ENCODE measurements at regions not wholly inside any gene's neighbourhood (a gene's known extent, or its start where the extent isn't known, plus 50 kb on each side); places are given as distances from the start of the nearest gene placed in this dataset.

DNA sequence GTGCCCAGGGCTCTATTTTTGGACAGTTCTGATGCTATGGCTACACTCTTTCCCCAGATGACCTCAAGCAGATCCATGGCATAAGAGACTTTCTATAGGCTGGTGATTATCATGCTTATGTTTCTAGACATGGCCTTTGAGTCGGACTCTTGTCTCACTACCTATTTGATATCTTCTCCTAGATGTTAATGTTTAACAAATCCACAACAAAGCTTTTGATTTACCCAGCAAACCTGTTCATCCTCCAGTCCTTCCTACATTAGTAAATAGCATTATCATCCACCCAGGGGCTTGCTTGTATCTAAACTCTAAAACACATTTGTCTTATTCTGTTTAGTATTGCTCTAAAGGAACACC lies 188.7 kb downstream of the CSNK2A3 start:
- ChIA-PET SMC1A (ENCODE audit: uncharacterized antibody, unreplicated experiment) (no interaction called here), RAD21 (ENCODE audit: unreplicated experiment) (no interaction called here), POLR2A (no interaction called here), CTCF (interaction anchor here (0.6 kb wide), 1 partner anchor 8 kb away, joined by 3 read pairs; no protein-coding TSS in a partner anchor)
- ATAC-seq (no peak), DNase-seq (ENCODE audit: low read depth, low spot score) (no peak), FAIRE-seq (no peak)
- Histone ChIP-seq H3K4me1 (ENCODE audit: control insufficient read depth, insufficient read depth, low read length) (peaks cover under 1% of the 10 kb centered on the region; the same call in 1 of the 2 replicates), H3K4me3 (no peak overlapping the region), H3K9me3 (replicated peaks; ENCODE audit: control insufficient read depth, insufficient read depth, low read length) (no peaks in the 10 kb centered on the region), H3K27ac (ENCODE audit: control insufficient read depth, insufficient read depth) (no peak overlapping the region), H3K36me3 (ENCODE audit: control insufficient read depth in 2 of 2, insufficient read depth in 2 of 2, low read length in 1 of 2) (no peaks in the 10 kb centered on the region), H3K4me2 (ENCODE audit: control insufficient read depth, insufficient read depth) (no peak overlapping the region), H3K9ac (ENCODE audit: control insufficient read depth, insufficient read depth, low read length) (no peak overlapping the region), H2AFZ (ENCODE audit: control insufficient read depth, low read depth, low read length) (no peak overlapping the region), H4K20me1 (ENCODE audit: control insufficient read depth, insufficient read depth) (no peaks in the 10 kb centered on the region), H3K79me2 (ENCODE audit: control insufficient read depth, insufficient read depth, low read length) (no peaks in the 10 kb centered on the region), H3K27me3 (replicated peaks in 1 of 2; ENCODE audit: control insufficient read depth in 2 of 2, insufficient read depth in 2 of 2, low read length in 1 of 2) (no peaks in the 10 kb centered on the region; a peak in 2 of 4 replicates)
- no TSS peak for BruUV-seq (replicated peaks)
- 58% methylated on average over 1 of the region's 1 CpG for WGBS (ENCODE audit: insufficient coverage, insufficient replicate concordance, low lambda C conversion rate, missing lambda C conversion rate)
- intact Hi-C loops (cut with micrococcal nuclease; ENCODE audit: unreplicated experiment) (loop anchor here (10.0 kb wide), 1 partner anchor 620 kb away; no protein-coding TSS in a partner anchor), in situ Hi-C loops (cut with MboI) (no loop called here)
- TF ChIP-seq EP300 (IDR thresholded peaks at IDR 0.05; ENCODE audit: borderline replicate concordance in 1 of 2, control insufficient read depth in 1 of 2, low read depth in 2 of 2, low read length in 2 of 2) (no peak), FOXK2 (IDR thresholded peaks at IDR 0.05) (no peak), JUNB (IDR thresholded peaks at IDR 0.05) (no peak), SREBF1 (IDR thresholded peaks at IDR 0.05; ENCODE audit: low read length) (no peak), EZH2 (IDR thresholded peaks at IDR 0.05; ENCODE audit: borderline replicate concordance, control insufficient read depth, low read depth, low read length) (no peak), STAT1 (conservative IDR thresholded peaks at IDR 0.05) (no peak), ZNF207 (IDR thresholded peaks at IDR 0.05; ENCODE audit: borderline replicate concordance) (no peak), SRF (IDR thresholded peaks at IDR 0.05; ENCODE audit: low read depth in 2 of 2, low read length in 2 of 2) (no peak), JUND (IDR thresholded peaks at IDR 0.05; ENCODE audit: low read depth, low read length) (no peak), NFYA (IDR thresholded peaks at IDR 0.05; ENCODE audit: borderline replicate concordance, low read depth, low read length) (no peak), POU2F2 (IDR thresholded peaks at IDR 0.05; ENCODE audit: borderline replicate concordance, low read depth, low read length) (no peak), RUNX3 (IDR thresholded peaks at IDR 0.05; ENCODE audit: low read length) (no peak), MYC (IDR thresholded peaks at IDR 0.05; ENCODE audit: insufficient read depth, insufficient read length, insufficient replicate concordance, low read length, severe bottlenecking) (no peak), TCF7 (IDR thresholded peaks at IDR 0.05; ENCODE audit: borderline replicate concordance) (no peak), YBX1 (IDR thresholded peaks at IDR 0.05) (no peak)
- TF ChIP-seq, protein P1, sequence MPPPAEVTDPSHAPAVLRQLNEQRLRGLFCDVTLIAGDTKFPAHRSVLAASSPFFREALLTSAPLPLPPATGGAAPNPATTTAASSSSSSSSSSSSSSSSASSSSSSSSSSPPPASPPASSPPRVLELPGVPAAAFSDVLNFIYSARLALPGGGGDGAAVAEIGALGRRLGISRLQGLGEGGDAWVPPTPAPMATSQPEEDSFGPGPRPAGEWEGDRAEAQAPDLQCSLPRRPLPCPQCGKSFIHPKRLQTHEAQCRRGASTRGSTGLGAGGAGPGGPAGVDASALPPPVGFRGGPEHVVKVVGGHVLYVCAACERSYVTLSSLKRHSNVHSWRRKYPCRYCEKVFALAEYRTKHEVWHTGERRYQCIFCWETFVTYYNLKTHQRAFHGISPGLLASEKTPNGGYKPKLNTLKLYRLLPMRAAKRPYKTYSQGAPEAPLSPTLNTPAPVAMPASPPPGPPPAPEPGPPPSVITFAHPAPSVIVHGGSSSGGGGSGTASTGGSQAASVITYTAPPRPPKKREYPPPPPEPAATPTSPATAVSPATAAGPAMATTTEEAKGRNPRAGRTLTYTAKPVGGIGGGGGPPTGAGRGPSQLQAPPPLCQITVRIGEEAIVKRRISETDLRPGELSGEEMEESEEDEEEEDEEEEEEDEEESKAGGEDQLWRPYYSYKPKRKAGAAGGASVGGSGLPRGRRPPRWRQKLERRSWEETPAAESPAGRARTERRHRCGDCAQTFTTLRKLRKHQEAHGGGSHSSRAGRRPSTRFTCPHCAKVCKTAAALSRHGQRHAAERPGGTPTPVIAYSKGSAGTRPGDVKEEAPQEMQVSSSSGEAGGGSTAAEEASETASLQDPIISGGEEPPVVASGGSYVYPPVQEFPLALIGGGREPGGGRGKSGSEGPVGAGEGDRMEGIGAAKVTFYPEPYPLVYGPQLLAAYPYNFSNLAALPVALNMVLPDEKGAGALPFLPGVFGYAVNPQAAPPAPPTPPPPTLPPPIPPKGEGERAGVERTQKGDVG (CRISPR knock-in tag; IDR thresholded peaks at IDR 0.05) = no peak
- TF ChIP-seq, protein P2, sequence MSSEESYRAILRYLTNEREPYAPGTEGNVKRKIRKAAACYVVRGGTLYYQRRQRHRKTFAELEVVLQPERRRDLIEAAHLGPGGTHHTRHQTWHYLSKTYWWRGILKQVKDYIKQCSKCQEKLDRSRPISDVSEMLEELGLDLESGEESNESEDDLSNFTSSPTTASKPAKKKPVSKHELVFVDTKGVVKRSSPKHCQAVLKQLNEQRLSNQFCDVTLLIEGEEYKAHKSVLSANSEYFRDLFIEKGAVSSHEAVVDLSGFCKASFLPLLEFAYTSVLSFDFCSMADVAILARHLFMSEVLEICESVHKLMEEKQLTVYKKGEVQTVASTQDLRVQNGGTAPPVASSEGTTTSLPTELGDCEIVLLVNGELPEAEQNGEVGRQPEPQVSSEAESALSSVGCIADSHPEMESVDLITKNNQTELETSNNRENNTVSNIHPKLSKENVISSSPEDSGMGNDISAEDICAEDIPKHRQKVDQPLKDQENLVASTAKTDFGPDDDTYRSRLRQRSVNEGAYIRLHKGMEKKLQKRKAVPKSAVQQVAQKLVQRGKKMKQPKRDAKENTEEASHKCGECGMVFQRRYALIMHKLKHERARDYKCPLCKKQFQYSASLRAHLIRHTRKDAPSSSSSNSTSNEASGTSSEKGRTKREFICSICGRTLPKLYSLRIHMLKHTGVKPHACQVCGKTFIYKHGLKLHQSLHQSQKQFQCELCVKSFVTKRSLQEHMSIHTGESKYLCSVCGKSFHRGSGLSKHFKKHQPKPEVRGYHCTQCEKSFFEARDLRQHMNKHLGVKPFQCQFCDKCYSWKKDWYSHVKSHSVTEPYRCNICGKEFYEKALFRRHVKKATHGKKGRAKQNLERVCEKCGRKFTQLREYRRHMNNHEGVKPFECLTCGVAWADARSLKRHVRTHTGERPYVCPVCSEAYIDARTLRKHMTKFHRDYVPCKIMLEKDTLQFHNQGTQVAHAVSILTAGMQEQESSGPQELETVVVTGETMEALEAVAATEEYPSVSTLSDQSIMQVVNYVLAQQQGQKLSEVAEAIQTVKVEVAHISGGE (CRISPR knock-in tag; IDR thresholded peaks at IDR 0.05) = no peak
- TF ChIP-seq, protein P3, sequence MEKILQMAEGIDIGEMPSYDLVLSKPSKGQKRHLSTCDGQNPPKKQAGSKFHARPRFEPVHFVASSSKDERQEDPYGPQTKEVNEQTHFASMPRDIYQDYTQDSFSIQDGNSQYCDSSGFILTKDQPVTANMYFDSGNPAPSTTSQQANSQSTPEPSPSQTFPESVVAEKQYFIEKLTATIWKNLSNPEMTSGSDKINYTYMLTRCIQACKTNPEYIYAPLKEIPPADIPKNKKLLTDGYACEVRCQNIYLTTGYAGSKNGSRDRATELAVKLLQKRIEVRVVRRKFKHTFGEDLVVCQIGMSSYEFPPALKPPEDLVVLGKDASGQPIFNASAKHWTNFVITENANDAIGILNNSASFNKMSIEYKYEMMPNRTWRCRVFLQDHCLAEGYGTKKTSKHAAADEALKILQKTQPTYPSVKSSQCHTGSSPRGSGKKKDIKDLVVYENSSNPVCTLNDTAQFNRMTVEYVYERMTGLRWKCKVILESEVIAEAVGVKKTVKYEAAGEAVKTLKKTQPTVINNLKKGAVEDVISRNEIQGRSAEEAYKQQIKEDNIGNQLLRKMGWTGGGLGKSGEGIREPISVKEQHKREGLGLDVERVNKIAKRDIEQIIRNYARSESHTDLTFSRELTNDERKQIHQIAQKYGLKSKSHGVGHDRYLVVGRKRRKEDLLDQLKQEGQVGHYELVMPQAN (conservative IDR thresholded peaks at IDR 0.05) = no peak
